ENCODE measurements at regions not wholly inside any gene's neighbourhood (a gene's known extent, or its start where the extent isn't known, plus 50 kb on each side); places are given as distances from the start of the nearest gene placed in this dataset.

- Mint-ChIP-seq H3K4me3 (no peak overlapping the region), H3K4me1 (no peaks in the 10 kb centered on the region), H3K9me3 (peaks cover 3 to 21% of the 10 kb centered on the region in 2 donors), H3K27ac (no peak overlapping the region), H3K27me3 (ENCODE audit: low read depth in 2 of 2) (no peaks in the 10 kb centered on the region), H3K36me3 (peaks cover 23% of the 10 kb centered on the region)
- intact Hi-C loops (cut with micrococcal nuclease) = no loop called here
- no peak overlapping the region for H3K4me3 ChIP-seq (ENCODE audit: low read length)
- no peaks in the 10 kb centered on the region for H3K4me1 ChIP-seq (ENCODE audit: control insufficient read depth, insufficient read depth, low read length)
- DNase-seq (no peak), ATAC-seq (no peak)
- no peak overlapping the region for H3K27ac ChIP-seq (ENCODE audit: low read length)
- TF ChIP-seq CTCF (IDR thresholded peaks at IDR 0.05) = no peak
- WGBS (ENCODE audit: insufficient coverage) = 81% methylated on average over 1 of the region's 1 CpG
- no peaks in the 10 kb centered on the region for H3K36me3 ChIP-seq (ENCODE audit: control insufficient read depth, insufficient read depth, low read length)
- H3K27me3 ChIP-seq (ENCODE audit: control insufficient read depth, insufficient read depth, low read length) = no peaks in the 10 kb centered on the region
- H3K9me3 ChIP-seq (ENCODE audit: control insufficient read depth, insufficient read depth, low read length) = peaks cover 3% of the 10 kb centered on the region
These were observed 151.6 kb upstream of the VSTM2A start for GRCh38 chr7:54390565-54390964.

DNA sequence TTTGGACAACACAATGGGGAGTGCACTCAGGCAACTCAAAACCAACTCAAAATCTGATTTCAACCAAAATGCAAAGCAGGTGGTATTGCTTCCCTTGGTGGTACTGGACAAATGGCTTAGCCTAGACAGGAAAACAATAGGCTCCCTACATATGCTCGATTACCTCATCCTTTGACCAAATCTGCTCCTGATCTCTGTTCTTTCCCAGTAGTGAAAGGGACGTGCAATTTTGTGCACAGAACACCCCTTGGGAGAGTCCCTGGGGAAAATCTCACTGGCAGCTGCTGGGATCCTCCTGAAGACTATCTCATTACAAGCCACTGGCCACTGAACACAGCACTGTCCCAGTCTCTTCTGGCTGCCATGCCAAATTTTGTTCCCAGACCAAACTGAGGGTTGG lies 149.2 kb upstream of the VSTM2A start:
- no peak overlapping the region for H3K4me3 ChIP-seq (ENCODE audit: low read length)
- Mint-ChIP-seq H3K9me3 (peaks cover 5 to 8% of the 10 kb centered on the region in 2 donors), H3K4me1 (no peaks in the 10 kb centered on the region), H3K4me3 (no peak overlapping the region), H3K27me3 (ENCODE audit: low read depth in 2 of 2) (no peaks in the 10 kb centered on the region), H3K36me3 (peaks cover 15% of the 10 kb centered on the region), H3K27ac (no peak overlapping the region)
- H3K27me3 ChIP-seq (ENCODE audit: control insufficient read depth, insufficient read depth, low read length) = no peaks in the 10 kb centered on the region
- no peak overlapping the region for H3K27ac ChIP-seq (ENCODE audit: low read length)
- H3K4me1 ChIP-seq (ENCODE audit: control insufficient read depth, insufficient read depth, low read length) = no peaks in the 10 kb centered on the region
- H3K9me3 ChIP-seq (ENCODE audit: control insufficient read depth, insufficient read depth, low read length) = peaks cover 3% of the 10 kb centered on the region
- no peak for TF ChIP-seq CTCF (IDR thresholded peaks at IDR 0.05)
- WGBS (ENCODE audit: insufficient coverage) = 62% methylated on average over 2 of the region's 2 CpGs
- DNase-seq = no peak
- no peaks in the 10 kb centered on the region for H3K36me3 ChIP-seq (ENCODE audit: control insufficient read depth, insufficient read depth, low read length)
- intact Hi-C loops (cut with micrococcal nuclease) = no loop called here
- ATAC-seq = no peak

- Mint-ChIP-seq H3K27ac (no peak overlapping the region), H3K4me3 (no peak overlapping the region), H3K27me3 (ENCODE audit: low read depth in 2 of 2) (no peaks in the 10 kb centered on the region), H3K4me1 (no peaks in the 10 kb centered on the region), H3K9me3 (peaks cover 10 to 13% of the 10 kb centered on the region in 2 donors), H3K36me3 (peaks cover 15% of the 10 kb centered on the region)
- H3K36me3 ChIP-seq (ENCODE audit: control insufficient read depth, insufficient read depth, low read length) = no peaks in the 10 kb centered on the region
- no peak overlapping the region for H3K4me3 ChIP-seq (ENCODE audit: low read length)
- ATAC-seq (no peak), DNase-seq (no peak)
- no peak for TF ChIP-seq CTCF (IDR thresholded peaks at IDR 0.05)
- H3K4me1 ChIP-seq (ENCODE audit: control insufficient read depth, insufficient read depth, low read length) = no peaks in the 10 kb centered on the region
- intact Hi-C loops (cut with micrococcal nuclease) = no loop called here
- WGBS (ENCODE audit: insufficient coverage) = 92% methylated on average over 4 of the region's 4 CpGs
- no peak overlapping the region for H3K27ac ChIP-seq (ENCODE audit: low read length)
- no peaks in the 10 kb centered on the region for H3K27me3 ChIP-seq (ENCODE audit: control insufficient read depth, insufficient read depth, low read length)
- H3K9me3 ChIP-seq (ENCODE audit: control insufficient read depth, insufficient read depth, low read length) = peaks cover 3% of the 10 kb centered on the region
These were observed 147.3 kb upstream of the VSTM2A start for GRCh38 chr7:54394834-54395233.

- no peaks in the 10 kb centered on the region for H3K36me3 ChIP-seq (ENCODE audit: control insufficient read depth, insufficient read depth, low read length)
- ATAC-seq = no peak
- H3K9me3 ChIP-seq (ENCODE audit: control insufficient read depth, insufficient read depth, low read length) = peaks cover 1% of the 10 kb centered on the region
- Mint-ChIP-seq H3K27ac (no peak overlapping the region), H3K4me1 (no peaks in the 10 kb centered on the region), H3K9me3 (peaks cover 10 to 13% of the 10 kb centered on the region in 2 donors), H3K27me3 (ENCODE audit: low read depth in 2 of 2) (no peaks in the 10 kb centered on the region), H3K4me3 (no peak overlapping the region), H3K36me3 (peaks cover 8% of the 10 kb centered on the region)
- no peak overlapping the region for H3K4me3 ChIP-seq (ENCODE audit: low read length)
- 90% methylated on average over 6 of the region's 6 CpGs for WGBS (ENCODE audit: insufficient coverage)
- TF ChIP-seq CTCF (IDR thresholded peaks at IDR 0.05) = no peak
- no peaks in the 10 kb centered on the region for H3K27me3 ChIP-seq (ENCODE audit: control insufficient read depth, insufficient read depth, low read length)
- no peaks in the 10 kb centered on the region for H3K4me1 ChIP-seq (ENCODE audit: control insufficient read depth, insufficient read depth, low read length)
- intact Hi-C loops (cut with micrococcal nuclease) = no loop called here
- DNase-seq = no peak
- H3K27ac ChIP-seq (ENCODE audit: low read length) = no peak overlapping the region
These were observed 144.2 kb upstream of the VSTM2A start for GRCh38 chr7:54397836-54398612.

Measured in natural killer cell (primary cell).